Activated CD8-positive, alpha-beta memory T cell treated with anti-CD3 and anti-CD28 coated beads for 24 hours (primary cell): ENCODE measurements at regions not wholly inside any gene's neighbourhood (a gene's known extent, or its start where the extent isn't known, plus 50 kb on each side); places are given as distances from the start of the nearest gene placed in this dataset.
A peak's percentile ranks its signal among the peaks of the same experiment; 100 is the strongest.

Experiments
- DNase-seq: peaks from one replicate; pipeline ENCODE4 v3.0.0-alpha.2; 2020

DNA sequence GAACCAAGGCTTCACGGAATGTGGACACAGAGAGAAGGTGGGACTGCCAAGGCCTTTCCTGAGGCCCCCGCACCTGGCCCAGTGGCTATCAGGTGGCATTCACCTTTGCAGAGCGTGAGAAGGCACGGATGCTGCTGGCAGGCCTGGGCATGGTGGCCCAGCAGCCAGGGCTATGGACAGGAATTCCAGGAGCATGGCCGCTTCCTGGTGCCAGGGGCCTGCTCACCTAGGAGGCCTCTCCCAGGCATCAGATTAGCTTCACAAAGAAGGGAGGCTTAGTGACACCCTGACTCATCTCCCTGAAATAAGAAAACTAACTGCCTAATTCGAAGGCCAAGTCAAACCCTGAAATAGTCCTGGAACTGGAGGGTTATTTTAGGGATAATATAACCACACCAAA is 155.8 kb downstream of the TEX29 start:
- DNase-seq: no peak

- DNase-seq: peak; percentile 32
Measured at GRCh38 chr13:111479412-111479811, 159.0 kb downstream of the TEX29 start.

GRCh38 chr13:111480503-111480902 is 160.1 kb downstream of the TEX29 start:
- DNase-seq: peak; percentile 17

DNA sequence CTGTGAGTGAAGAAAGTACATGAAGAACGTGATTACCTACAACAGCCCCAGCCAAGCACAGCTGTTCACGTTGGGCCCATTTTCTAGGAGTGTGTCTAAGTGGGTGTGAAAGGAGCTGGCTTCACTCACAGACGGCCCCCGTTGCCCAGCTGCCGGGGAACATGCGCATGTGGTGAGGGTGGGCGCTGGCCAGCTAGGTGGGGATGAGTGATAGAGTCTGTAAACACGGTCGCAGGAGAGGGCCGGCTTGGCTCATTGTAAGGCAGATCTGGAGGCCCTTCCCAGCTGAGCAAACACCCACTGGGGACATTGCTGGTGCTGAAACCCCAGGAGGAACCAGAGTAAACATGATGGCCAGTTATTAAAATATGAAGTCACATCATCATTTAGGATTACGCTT is 160.5 kb downstream of the TEX29 start:
- peak; percentile 11 for DNase-seq

- DNase-seq: no peak
Measured at GRCh38 chr13:111482126-111482525, 161.7 kb downstream of the TEX29 start.

DNA sequence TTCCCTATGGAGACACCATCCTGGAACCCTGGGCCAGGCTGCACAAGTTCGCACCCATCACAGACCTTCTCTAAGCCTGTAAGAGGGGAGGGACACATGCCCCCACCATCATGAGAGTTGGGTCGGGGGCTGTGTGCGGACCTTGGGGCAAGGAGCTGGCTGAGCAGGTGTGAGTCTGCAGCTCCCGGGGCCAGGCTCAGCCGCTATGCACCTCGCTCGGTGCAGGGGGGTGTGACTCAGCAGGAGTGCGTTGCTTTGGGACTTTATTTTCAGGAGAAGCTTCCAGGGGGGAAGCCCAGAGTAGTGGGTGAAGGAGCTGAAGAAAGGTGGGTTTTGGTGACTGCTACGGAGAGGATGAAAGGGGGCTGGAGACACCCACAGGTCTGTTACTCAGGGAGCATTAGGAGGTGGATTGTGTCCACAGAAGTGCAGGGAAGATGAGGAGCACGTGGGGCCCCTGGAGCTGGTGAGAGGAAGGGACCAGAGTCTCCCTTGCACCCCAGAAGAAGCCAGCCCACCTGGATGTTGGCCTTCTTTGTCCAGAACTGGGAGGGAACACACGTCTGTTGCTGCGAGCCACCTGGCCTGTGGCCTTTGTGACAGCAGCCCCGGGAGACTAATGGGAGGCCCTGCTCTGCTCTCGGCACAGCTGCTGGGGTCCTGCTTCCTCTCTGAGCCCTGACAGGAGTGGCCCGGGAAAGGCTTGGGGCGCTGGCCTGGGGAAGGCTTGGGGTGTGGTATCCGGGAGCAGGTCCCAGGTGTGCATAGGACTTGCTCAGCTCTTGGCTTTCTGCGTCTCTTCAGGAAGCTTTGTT is 162.6 kb downstream of the TEX29 start:
- peak; percentile 35 for DNase-seq

DNA sequence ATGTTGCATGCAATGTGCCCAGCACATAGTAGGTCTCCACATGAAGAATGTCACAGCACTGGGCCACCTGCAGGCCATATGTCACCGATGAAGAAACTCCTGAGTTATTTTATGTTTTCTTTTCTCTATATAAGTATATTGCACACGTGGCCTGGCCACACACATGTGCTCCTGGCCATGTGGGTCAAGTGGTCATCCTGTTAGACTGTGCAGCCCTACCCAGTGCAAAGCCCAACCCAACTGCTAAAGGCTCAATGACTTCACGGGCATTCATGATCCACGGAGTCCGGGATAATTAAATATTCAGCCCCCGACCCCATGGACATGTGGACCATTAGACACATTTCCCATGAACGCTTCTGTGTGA is 163.2 kb downstream of the TEX29 start:
- peak; percentile 13 for DNase-seq

GRCh38 chr13:111484141-111484925 is 163.9 kb downstream of the TEX29 start:
- peak; percentile 30 for DNase-seq

DNA sequence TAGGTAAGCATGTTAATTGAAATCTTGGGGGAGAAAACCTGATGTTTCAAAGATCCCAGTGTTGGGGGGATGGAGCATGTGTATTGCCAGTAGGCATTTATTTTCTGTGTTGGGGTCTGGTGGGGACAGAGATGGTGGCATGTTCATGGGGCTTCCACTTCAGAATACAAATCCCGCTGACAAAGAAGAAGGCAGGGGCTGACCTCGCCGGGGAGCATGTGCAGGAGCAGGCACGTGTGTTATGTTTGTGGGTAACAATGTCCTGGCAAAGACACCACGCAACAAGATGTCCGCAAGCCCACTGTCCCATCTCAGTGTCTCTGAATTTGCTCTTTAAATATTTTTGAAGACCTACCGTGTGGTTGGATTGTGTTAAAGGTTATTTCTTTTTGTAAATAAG is 164.5 kb downstream of the TEX29 start:
- peak; percentile 13 for DNase-seq

- peak; percentile 19 for DNase-seq
Measured at GRCh38 chr13:111485491-111486250, 165.2 kb downstream of the TEX29 start.

GRCh38 chr13:111486331-111486730 is 165.9 kb downstream of the TEX29 start:
- peak; percentile 37 for DNase-seq

- peak; percentile 19 for DNase-seq
Measured at GRCh38 chr13:111486801-111487200, 166.4 kb downstream of the TEX29 start.

GRCh38 chr13:111488486-111489132 is 168.2 kb downstream of the TEX29 start:
- no peak for DNase-seq

- DNase-seq: no peak
Measured at GRCh38 chr13:111489301-111489700, 168.9 kb downstream of the TEX29 start.

GRCh38 chr13:111490611-111491010 is 170.2 kb downstream of the TEX29 start:
- no peak for DNase-seq

- no peak for DNase-seq
Measured at GRCh38 chr13:111491021-111491420, 170.6 kb downstream of the TEX29 start.

DNA sequence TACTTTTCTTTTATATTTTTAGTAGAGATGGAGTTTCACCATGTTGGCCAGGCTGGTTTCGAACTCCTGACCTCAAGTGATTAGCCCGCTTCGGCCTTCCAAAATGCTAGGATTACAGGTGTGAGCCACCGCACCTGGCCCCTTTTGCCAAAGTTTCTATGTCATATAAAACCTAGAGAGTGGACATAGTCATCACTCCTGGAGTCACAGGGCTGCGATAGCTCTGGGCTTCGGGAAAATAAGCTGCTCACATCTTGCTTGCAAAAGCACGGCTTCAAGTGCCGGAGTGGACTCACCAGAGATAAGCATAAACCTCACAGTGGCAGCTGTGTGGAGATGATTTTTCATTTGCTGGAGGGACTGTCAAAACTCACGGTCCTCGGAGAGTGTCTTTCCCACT is 171.2 kb downstream of the TEX29 start:
- no peak for DNase-seq

DNA sequence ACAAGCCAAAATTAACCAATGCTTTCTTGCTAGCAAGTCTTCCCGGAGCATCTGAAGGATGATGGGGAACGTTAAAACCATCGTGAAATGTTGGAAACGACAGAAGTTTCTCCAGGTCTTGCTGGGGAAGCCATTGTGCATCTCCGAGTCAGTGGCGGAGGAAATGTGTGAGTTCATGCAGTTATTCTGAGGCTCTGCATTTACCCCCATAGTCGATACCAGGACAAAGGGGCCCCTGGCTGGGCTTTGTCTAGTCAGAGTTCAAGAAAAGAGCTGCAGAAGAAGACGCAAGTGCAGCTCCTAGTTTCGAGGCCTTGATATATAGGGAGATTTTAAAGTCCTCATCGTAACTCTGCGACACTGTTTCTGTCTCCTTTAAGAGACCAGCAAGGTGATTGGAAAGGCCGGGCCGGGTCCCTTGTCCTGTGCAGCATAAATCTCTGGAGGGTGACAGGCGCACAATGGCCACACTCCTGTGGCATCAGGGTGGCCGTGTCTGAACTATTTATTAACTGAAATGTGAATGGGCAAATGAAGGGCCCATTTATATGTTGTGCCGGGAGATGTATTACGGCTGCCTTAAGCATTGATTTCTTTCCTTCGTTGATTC is 172.0 kb downstream of the TEX29 start:
- no peak for DNase-seq

DNA sequence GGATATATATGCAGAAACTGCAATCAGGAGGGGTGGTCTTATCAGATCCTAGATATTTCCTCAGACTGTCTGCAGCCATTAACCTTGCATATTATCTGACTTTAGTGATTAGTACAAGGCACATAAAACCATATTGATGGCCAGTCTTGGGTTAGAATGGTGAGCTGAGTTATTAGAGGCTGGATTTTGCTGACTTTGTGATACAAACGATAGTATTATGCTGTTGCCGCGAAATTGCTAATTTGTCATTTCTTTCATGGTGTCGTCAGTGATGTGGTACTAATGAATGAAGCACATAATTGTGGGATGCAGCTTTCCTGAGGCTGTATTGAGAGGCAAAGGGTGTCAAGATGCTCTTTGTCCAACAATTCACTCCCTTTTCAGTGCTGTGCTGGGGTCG is 172.5 kb downstream of the TEX29 start:
- DNase-seq: no peak

DNA sequence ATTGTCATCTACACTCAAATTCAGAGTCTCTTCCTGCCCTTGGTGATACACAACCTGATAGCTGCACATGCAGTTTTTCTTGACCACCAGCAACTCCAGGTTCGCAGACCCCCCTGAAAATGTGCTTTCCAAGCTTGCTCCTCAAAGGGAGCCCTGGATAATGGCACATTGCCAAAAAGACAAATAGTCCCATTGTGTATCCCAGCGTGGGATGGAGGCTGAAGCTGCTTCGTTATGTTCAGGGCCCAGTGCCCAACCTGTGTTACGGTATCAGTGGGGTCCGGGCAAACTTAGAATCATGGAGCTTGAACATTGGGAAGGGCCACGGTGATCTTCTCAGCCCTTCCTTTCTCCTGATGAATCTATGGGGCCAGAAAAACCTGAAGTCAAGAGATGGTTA is 173.0 kb downstream of the TEX29 start:
- no peak for DNase-seq

GRCh38 chr13:111494641-111495040 is 174.2 kb downstream of the TEX29 start:
- no peak for DNase-seq
